Transverse colon (tissue), 4 donors: ENCODE measurements at regions not wholly inside any gene's neighbourhood (a gene's known extent, or its start where the extent isn't known, plus 50 kb on each side); places are given as distances from the start of the nearest gene placed in this dataset.

Experiments used
- POLR2AphosphoS5 ChIP-seq, 3 donors: sonication (generic); formaldehyde crosslinking; IDR thresholded peaks; one replicate each; pipeline ENCODE4 v1.6.1; 2016; ENCODE audit warnings: antibody characterized with exemption in 3 of 3
- TF ChIP-seq, protein P1 (sequence below), 5 experiments: fragments of 200-600 bp in 3 of 5; fragments of 450-650 bp in 2 of 5; sonication (generic) in 3 of 5; IDR thresholded peaks; 1 replicate in 2 of 5; 2 replicates in 3 of 5; pipeline ENCODE4 v1.5.1; 2016 to 2017; ENCODE audit warnings: antibody characterized with exemption in 5 of 5, inconsistent platforms in 3 of 5, mild to moderate bottlenecking in 2 of 5, moderate library complexity in 1 of 5

GRCh38 chr10:64116707-64117106 is 595.5 kb downstream of the REEP3 start:
- TF ChIP-seq, protein P1, sequence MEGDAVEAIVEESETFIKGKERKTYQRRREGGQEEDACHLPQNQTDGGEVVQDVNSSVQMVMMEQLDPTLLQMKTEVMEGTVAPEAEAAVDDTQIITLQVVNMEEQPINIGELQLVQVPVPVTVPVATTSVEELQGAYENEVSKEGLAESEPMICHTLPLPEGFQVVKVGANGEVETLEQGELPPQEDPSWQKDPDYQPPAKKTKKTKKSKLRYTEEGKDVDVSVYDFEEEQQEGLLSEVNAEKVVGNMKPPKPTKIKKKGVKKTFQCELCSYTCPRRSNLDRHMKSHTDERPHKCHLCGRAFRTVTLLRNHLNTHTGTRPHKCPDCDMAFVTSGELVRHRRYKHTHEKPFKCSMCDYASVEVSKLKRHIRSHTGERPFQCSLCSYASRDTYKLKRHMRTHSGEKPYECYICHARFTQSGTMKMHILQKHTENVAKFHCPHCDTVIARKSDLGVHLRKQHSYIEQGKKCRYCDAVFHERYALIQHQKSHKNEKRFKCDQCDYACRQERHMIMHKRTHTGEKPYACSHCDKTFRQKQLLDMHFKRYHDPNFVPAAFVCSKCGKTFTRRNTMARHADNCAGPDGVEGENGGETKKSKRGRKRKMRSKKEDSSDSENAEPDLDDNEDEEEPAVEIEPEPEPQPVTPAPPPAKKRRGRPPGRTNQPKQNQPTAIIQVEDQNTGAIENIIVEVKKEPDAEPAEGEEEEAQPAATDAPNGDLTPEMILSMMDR (IDR thresholded peaks at IDR 0.05), result no peak
- no peak for TF ChIP-seq POLR2AphosphoS5 (IDR thresholded peaks at IDR 0.05)
